ENCODE measurements at regions not wholly inside any gene's neighbourhood (a gene's known extent, or its start where the extent isn't known, plus 50 kb on each side); places are given as distances from the start of the nearest gene placed in this dataset.

- H3K4me1 ChIP-seq (ENCODE audit: control insufficient read depth in 5 of 5, insufficient read depth in 5 of 5, low read length in 5 of 5): peaks cover 0 to 13% (median 3%) of the 10 kb centered on the region in 5 donors
- H3K36me3 ChIP-seq (ENCODE audit: control insufficient read depth in 4 of 4, insufficient read depth in 4 of 4, low read length in 4 of 4): peaks cover 0 to 3% (median 0%) of the 10 kb centered on the region in 4 donors
- H3K27me3 ChIP-seq (ENCODE audit: control insufficient read depth in 3 of 3, insufficient read depth in 3 of 3, low read length in 2 of 3): no peaks in the 10 kb centered on the region
- no peaks in the 10 kb centered on the region for H3K9me3 ChIP-seq (ENCODE audit: control insufficient read depth in 4 of 4, insufficient read depth in 3 of 4, low read length in 3 of 4)
- no peak for ATAC-seq (ENCODE audit: insufficient read depth, low FRiP score)
- H3K4me3 ChIP-seq: no peak overlapping the region
- TF ChIP-seq, protein P1, sequence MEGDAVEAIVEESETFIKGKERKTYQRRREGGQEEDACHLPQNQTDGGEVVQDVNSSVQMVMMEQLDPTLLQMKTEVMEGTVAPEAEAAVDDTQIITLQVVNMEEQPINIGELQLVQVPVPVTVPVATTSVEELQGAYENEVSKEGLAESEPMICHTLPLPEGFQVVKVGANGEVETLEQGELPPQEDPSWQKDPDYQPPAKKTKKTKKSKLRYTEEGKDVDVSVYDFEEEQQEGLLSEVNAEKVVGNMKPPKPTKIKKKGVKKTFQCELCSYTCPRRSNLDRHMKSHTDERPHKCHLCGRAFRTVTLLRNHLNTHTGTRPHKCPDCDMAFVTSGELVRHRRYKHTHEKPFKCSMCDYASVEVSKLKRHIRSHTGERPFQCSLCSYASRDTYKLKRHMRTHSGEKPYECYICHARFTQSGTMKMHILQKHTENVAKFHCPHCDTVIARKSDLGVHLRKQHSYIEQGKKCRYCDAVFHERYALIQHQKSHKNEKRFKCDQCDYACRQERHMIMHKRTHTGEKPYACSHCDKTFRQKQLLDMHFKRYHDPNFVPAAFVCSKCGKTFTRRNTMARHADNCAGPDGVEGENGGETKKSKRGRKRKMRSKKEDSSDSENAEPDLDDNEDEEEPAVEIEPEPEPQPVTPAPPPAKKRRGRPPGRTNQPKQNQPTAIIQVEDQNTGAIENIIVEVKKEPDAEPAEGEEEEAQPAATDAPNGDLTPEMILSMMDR (IDR thresholded peaks at IDR 0.05; ENCODE audit: control extremely low read depth, extremely low read depth): no peak
- no peak overlapping the region for H3K27ac ChIP-seq (ENCODE audit: low read depth in 1 of 2, low read length in 1 of 2)
- no peak overlapping the region for H3K9ac ChIP-seq (ENCODE audit: insufficient read depth in 1 of 2, low read length in 2 of 2)
- peak in 2 of 3 donors; percentile 16 to 55 for DNase-seq
Measured at GRCh38 chr7:112882991-112883390, 92.8 kb upstream of the TMEM168 start.

DNA sequence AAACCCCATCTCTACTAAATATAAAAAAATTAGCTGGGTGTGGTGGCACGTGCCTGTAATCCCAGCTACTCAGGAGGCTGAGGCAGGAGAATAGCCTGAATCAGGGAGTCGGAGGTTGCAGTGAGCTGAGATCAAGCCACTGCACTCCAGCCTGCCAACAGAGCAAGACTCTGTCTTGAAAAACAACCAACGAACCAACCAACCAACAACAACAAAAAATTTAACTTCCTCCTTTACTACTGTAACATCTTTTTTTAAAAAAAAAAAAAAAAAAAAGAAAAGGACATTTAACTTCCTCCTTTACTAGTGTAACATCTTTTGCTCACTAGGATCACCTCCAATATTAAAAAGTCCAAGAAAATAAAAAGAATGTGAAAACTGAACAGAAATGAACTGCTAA lies 92.3 kb upstream of the TMEM168 start:
- no peak overlapping the region for H3K27ac ChIP-seq (ENCODE audit: low read depth in 1 of 2, low read length in 1 of 2)
- TF ChIP-seq, protein P1 (IDR thresholded peaks at IDR 0.05; ENCODE audit: control extremely low read depth, extremely low read depth): no peak
- 55 to 73% methylated on average over 3 of the region's 3 CpGs for WGBS, 2 donors

GRCh38 chr7:112882022-112882421 lies 91.8 kb upstream of the TMEM168 start:
- TF ChIP-seq, protein P1 (IDR thresholded peaks at IDR 0.05; ENCODE audit: control extremely low read depth, extremely low read depth): no peak
- ATAC-seq (ENCODE audit: insufficient read depth, low FRiP score): no peak
- H3K27ac ChIP-seq (ENCODE audit: low read depth in 1 of 2, low read length in 1 of 2): no peak overlapping the region

More for the DNA sequence above, 92.3 kb upstream of the TMEM168 start:
- H3K4me3 ChIP-seq: no peak overlapping the region
- peaks cover 0 to 13% (median 3%) of the 10 kb centered on the region in 5 donors for H3K4me1 ChIP-seq (ENCODE audit: control insufficient read depth in 5 of 5, insufficient read depth in 5 of 5, low read length in 5 of 5)
- ATAC-seq (ENCODE audit: insufficient read depth, low FRiP score): no peak
- no peak for DNase-seq
- H3K36me3 ChIP-seq (ENCODE audit: control insufficient read depth in 4 of 4, insufficient read depth in 4 of 4, low read length in 4 of 4): peaks cover 0 to 5% (median 1%) of the 10 kb centered on the region in 4 donors
- H3K27me3 ChIP-seq (ENCODE audit: control insufficient read depth in 3 of 3, insufficient read depth in 3 of 3, low read length in 2 of 3): no peaks in the 10 kb centered on the region
- no peaks in the 10 kb centered on the region for H3K9me3 ChIP-seq (ENCODE audit: control insufficient read depth in 4 of 4, insufficient read depth in 3 of 4, low read length in 3 of 4)
- H3K9ac ChIP-seq (ENCODE audit: insufficient read depth in 1 of 2, low read length in 2 of 2): no peak overlapping the region

GRCh38 chr7:112880818-112881418 lies 90.7 kb upstream of the TMEM168 start:
- no peak for DNase-seq
- H3K9ac ChIP-seq (ENCODE audit: insufficient read depth in 1 of 2, low read length in 2 of 2): no peak overlapping the region
- peaks cover 0 to 13% (median 3%) of the 10 kb centered on the region in 5 donors for H3K4me1 ChIP-seq (ENCODE audit: control insufficient read depth in 5 of 5, insufficient read depth in 5 of 5, low read length in 5 of 5)
- H3K9me3 ChIP-seq (ENCODE audit: control insufficient read depth in 4 of 4, insufficient read depth in 3 of 4, low read length in 3 of 4): no peaks in the 10 kb centered on the region
- H3K36me3 ChIP-seq (ENCODE audit: control insufficient read depth in 4 of 4, insufficient read depth in 4 of 4, low read length in 4 of 4): peaks cover 0 to 5% (median 3%) of the 10 kb centered on the region in 4 donors
- WGBS, 2 donors: 93 to 97% methylated on average over 10 of the region's 10 CpGs
- no peaks in the 10 kb centered on the region for H3K27me3 ChIP-seq (ENCODE audit: control insufficient read depth in 3 of 3, insufficient read depth in 3 of 3, low read length in 2 of 3)
- no peak overlapping the region for H3K27ac ChIP-seq (ENCODE audit: low read depth in 1 of 2, low read length in 1 of 2)
- TF ChIP-seq, protein P1 (IDR thresholded peaks at IDR 0.05; ENCODE audit: control extremely low read depth, extremely low read depth): no peak
- no peak overlapping the region for H3K4me3 ChIP-seq
- no peak for ATAC-seq (ENCODE audit: insufficient read depth, low FRiP score)

More at GRCh38 chr7:112882022-112882421, 91.8 kb upstream of the TMEM168 start:
- WGBS, 2 donors: 73 to 100% methylated on average over 4 of the region's 4 CpGs
- DNase-seq: no peak
- Histone ChIP-seq H3K36me3 (ENCODE audit: control insufficient read depth in 4 of 4, insufficient read depth in 4 of 4, low read length in 4 of 4) (peaks cover 0 to 5% (median 2%) of the 10 kb centered on the region in 4 donors), H3K4me3 (no peak overlapping the region), H3K9me3 (ENCODE audit: control insufficient read depth in 4 of 4, insufficient read depth in 3 of 4, low read length in 3 of 4) (no peaks in the 10 kb centered on the region), H3K27me3 (ENCODE audit: control insufficient read depth in 3 of 3, insufficient read depth in 3 of 3, low read length in 2 of 3) (no peaks in the 10 kb centered on the region), H3K9ac (ENCODE audit: insufficient read depth in 1 of 2, low read length in 2 of 2) (no peak overlapping the region), H3K4me1 (ENCODE audit: control insufficient read depth in 5 of 5, insufficient read depth in 5 of 5, low read length in 5 of 5) (peaks cover 0 to 13% (median 3%) of the 10 kb centered on the region in 5 donors)
